ENCODE measurements at regions not wholly inside any gene's neighbourhood (a gene's known extent, or its start where the extent isn't known, plus 50 kb on each side); places are given as distances from the start of the nearest gene placed in this dataset.

DNA sequence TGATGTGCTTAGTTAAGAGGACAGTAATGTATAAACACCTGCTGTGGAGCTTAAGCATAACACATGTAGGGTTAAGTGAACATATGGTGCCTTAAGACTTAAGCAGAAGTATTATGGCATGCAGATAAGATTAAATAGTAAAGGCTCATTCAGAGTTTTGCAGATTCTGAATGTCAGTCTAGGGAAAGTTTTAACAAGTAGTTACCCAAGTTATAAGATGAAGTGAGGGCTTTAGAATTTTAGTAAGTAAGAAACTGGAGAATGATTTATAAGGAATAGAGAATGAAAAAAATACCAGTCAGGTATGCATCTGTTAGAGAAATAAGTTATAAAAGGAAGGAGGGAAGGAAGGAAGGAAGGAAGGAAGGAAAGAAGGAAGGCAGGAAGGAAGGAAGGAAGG lies 902.1 kb downstream of the TRAM1L1 start:
- no peak for TF ChIP-seq ZNF546 (CRISPR knock-in tag; conservative IDR thresholded peaks at IDR 0.05)
- no peak for TF ChIP-seq HOXA9 (CRISPR knock-in tag; IDR thresholded peaks at IDR 0.05; ENCODE audit: borderline replicate concordance)
- no peak for TF ChIP-seq NONO (IDR thresholded peaks at IDR 0.05)
- no peak for TF ChIP-seq NONO (CRISPR knock-in tag; conservative IDR thresholded peaks at IDR 0.05)
- TF ChIP-seq KDM4B (CRISPR knock-in tag; IDR thresholded peaks at IDR 0.05): no peak
- TF ChIP-seq POLR2AphosphoS5 (IDR thresholded peaks at IDR 0.05; ENCODE audit: low read depth, low read length): no peak
- TF ChIP-seq SIN3A (IDR thresholded peaks at IDR 0.05; ENCODE audit: borderline replicate concordance, low read depth, low read length): no peak
- TF ChIP-seq, protein P1, sequence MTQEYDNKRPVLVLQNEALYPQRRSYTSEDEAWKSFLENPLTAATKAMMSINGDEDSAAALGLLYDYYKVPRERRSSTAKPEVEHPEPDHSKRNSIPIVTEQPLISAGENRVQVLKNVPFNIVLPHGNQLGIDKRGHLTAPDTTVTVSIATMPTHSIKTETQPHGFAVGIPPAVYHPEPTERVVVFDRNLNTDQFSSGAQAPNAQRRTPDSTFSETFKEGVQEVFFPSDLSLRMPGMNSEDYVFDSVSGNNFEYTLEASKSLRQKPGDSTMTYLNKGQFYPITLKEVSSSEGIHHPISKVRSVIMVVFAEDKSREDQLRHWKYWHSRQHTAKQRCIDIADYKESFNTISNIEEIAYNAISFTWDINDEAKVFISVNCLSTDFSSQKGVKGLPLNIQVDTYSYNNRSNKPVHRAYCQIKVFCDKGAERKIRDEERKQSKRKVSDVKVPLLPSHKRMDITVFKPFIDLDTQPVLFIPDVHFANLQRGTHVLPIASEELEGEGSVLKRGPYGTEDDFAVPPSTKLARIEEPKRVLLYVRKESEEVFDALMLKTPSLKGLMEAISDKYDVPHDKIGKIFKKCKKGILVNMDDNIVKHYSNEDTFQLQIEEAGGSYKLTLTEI (CRISPR knock-in tag; conservative IDR thresholded peaks at IDR 0.05): no peak
- TF ChIP-seq, protein P2, sequence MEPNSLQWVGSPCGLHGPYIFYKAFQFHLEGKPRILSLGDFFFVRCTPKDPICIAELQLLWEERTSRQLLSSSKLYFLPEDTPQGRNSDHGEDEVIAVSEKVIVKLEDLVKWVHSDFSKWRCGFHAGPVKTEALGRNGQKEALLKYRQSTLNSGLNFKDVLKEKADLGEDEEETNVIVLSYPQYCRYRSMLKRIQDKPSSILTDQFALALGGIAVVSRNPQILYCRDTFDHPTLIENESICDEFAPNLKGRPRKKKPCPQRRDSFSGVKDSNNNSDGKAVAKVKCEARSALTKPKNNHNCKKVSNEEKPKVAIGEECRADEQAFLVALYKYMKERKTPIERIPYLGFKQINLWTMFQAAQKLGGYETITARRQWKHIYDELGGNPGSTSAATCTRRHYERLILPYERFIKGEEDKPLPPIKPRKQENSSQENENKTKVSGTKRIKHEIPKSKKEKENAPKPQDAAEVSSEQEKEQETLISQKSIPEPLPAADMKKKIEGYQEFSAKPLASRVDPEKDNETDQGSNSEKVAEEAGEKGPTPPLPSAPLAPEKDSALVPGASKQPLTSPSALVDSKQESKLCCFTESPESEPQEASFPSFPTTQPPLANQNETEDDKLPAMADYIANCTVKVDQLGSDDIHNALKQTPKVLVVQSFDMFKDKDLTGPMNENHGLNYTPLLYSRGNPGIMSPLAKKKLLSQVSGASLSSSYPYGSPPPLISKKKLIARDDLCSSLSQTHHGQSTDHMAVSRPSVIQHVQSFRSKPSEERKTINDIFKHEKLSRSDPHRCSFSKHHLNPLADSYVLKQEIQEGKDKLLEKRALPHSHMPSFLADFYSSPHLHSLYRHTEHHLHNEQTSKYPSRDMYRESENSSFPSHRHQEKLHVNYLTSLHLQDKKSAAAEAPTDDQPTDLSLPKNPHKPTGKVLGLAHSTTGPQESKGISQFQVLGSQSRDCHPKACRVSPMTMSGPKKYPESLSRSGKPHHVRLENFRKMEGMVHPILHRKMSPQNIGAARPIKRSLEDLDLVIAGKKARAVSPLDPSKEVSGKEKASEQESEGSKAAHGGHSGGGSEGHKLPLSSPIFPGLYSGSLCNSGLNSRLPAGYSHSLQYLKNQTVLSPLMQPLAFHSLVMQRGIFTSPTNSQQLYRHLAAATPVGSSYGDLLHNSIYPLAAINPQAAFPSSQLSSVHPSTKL (CRISPR knock-in tag; IDR thresholded peaks at IDR 0.05): no peak
- TF ChIP-seq, protein P3, sequence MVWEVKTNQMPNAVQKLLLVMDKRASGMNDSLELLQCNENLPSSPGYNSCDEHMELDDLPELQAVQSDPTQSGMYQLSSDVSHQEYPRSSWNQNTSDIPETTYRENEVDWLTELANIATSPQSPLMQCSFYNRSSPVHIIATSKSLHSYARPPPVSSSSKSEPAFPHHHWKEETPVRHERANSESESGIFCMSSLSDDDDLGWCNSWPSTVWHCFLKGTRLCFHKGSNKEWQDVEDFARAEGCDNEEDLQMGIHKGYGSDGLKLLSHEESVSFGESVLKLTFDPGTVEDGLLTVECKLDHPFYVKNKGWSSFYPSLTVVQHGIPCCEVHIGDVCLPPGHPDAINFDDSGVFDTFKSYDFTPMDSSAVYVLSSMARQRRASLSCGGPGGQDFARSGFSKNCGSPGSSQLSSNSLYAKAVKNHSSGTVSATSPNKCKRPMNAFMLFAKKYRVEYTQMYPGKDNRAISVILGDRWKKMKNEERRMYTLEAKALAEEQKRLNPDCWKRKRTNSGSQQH (CRISPR knock-in tag; IDR thresholded peaks at IDR 0.05; ENCODE audit: low read depth): no peak
- TF ChIP-seq, protein P4, sequence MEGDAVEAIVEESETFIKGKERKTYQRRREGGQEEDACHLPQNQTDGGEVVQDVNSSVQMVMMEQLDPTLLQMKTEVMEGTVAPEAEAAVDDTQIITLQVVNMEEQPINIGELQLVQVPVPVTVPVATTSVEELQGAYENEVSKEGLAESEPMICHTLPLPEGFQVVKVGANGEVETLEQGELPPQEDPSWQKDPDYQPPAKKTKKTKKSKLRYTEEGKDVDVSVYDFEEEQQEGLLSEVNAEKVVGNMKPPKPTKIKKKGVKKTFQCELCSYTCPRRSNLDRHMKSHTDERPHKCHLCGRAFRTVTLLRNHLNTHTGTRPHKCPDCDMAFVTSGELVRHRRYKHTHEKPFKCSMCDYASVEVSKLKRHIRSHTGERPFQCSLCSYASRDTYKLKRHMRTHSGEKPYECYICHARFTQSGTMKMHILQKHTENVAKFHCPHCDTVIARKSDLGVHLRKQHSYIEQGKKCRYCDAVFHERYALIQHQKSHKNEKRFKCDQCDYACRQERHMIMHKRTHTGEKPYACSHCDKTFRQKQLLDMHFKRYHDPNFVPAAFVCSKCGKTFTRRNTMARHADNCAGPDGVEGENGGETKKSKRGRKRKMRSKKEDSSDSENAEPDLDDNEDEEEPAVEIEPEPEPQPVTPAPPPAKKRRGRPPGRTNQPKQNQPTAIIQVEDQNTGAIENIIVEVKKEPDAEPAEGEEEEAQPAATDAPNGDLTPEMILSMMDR (CRISPR knock-in tag; IDR thresholded peaks at IDR 0.05): no peak
- TF ChIP-seq ZBTB3 (CRISPR knock-in tag; IDR thresholded peaks at IDR 0.05; ENCODE audit: borderline replicate concordance, low read depth): no peak
- no peak for TF ChIP-seq ZNF253 (CRISPR knock-in tag; IDR thresholded peaks at IDR 0.05; ENCODE audit: borderline replicate concordance)
- TF ChIP-seq MAFK (conservative IDR thresholded peaks at IDR 0.05 in 1 of 2, IDR thresholded peaks at IDR 0.05 in 1 of 2; ENCODE audit: low read length in 2 of 2): no peak

All from HepG2 (cell line).